Adrenal gland (tissue), 9 donors: ENCODE measurements at regions not wholly inside any gene's neighbourhood (a gene's known extent, or its start where the extent isn't known, plus 50 kb on each side); places are given as distances from the start of the nearest gene placed in this dataset.

Experiments used
- DNase-seq, 7 donors: peaks; one replicate each; pipeline ENCODE4 v3.0.0-alpha.2; 2019 to 2020
- H3K27ac ChIP-seq, 5 donors: fragments of 200-600 bp; sonication (generic) in 4 of 5; 1 replicate in 3 of 5; 2 replicates in 2 of 5; pipeline versions ENCODE4 v1.5.1 to v1.8.0; 2016 to 2020; ENCODE audit warnings: mild to moderate bottlenecking in 1 of 5
- H3K27me3 ChIP-seq: fragments of 200-600 bp; 2 replicates; pipeline ENCODE4 v1.8.0; 2021
- H3K36me3 ChIP-seq, 2 donors: fragments of 200-600 bp; replicated peaks in 1 of 2; 1 replicate in 1 of 2; 2 replicates in 1 of 2; pipeline versions ENCODE4 v1.5.1 to v1.8.0; 2018 to 2022
- H3K4me1 ChIP-seq, 2 donors: fragments of 200-600 bp; replicated peaks in 1 of 2; 1 replicate in 1 of 2; 2 replicates in 1 of 2; pipeline versions ENCODE4 v1.5.1 to v1.8.0; 2018 to 2021
- H3K4me3 ChIP-seq, 4 donors: fragments of 200-600 bp; sonication (generic) in 3 of 4; one replicate each; pipeline ENCODE4 v1.5.1; 2016 to 2018
- H3K9me3 ChIP-seq, 3 donors: fragments of 200-600 bp; sonication (generic) in 1 of 3; replicated peaks in 1 of 3; 1 replicate in 2 of 3; 2 replicates in 1 of 3; pipeline versions ENCODE4 v1.5.1 to v1.8.0; 2016 to 2021
- CTCF ChIP-seq, 6 experiments: fragments of 450-650 bp in 4 of 6; fragments of 200-600 bp in 2 of 6; sonication (generic) in 1 of 6; IDR thresholded peaks; 1 replicate in 5 of 6; 2 replicates in 1 of 6; pipeline versions ENCODE4 v1.5.1 to v1.8.0; 2016 to 2021; ENCODE audit warnings: antibody characterized with exemption in 6 of 6, mild to moderate bottlenecking in 2 of 6, moderate library complexity in 1 of 6
- POLR2A ChIP-seq, 2 donors: fragments of 450-650 bp; IDR thresholded peaks; one replicate each; pipeline ENCODE4 v1.6.1; 2017; ENCODE audit warnings: antibody characterized with exemption in 2 of 2, mild to moderate bottlenecking in 2 of 2, moderate library complexity in 1 of 2
- WGBS, 4 donors: extraction: QIAGEN DNeasy Blood & Tissue Kit in 2 of 4; methylation state at CpG; one replicate each; pipeline versions ENCODE4 v1.1.5 to v1.1.7; 2013 to 2017; 5-methylcytosine and 5-hydroxymethylcytosine counted together
- intact Hi-C, 2 donors: fragments of 100-400 bp; cut with DNase I; formaldehyde crosslinking; loops; one replicate each; pipeline versions ENCODE4 v1.14.1 to v1.15.0; 2022 to 2023
- donor health status: healthy with polysubstance abuse.
- donor health status: Bipolar disorder and iron deficiency.
- donor health status: DM: yes; HTN: yes; CAD: no.
- donor health status: DM: no; HTN: no; CAD: no.
- donor health status: DM: no; HTN: no; CAD: no.

DNA sequence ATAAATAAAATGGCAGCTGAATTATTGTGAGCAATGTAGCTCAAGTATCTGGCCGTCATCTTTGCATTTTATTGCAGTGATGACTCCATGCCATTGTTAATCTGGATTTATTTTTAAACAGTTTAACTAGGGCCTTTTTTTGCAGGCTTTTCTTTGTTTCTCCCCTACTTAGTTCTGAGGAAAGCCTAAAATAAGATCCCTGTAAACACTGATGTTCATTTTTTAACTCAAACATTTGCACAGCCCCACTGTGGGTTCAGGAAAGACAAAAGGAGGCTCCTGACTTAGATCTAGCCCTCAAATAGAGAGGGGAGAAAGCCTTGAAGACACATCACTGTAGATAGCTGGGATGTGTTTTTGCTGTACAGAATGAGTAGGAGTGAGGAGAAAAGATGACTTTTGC is 69.2 kb downstream of the PLEKHG1 start:
- intact Hi-C loops = no loop called here
- H3K36me3 ChIP-seq = no peaks in the 10 kb centered on the region
- peak overlapping the region in 2 of 5 donors; percentile 2 to 28 for H3K27ac ChIP-seq
- H3K27me3 ChIP-seq = no peaks in the 10 kb centered on the region
- no peaks in the 10 kb centered on the region for H3K9me3 ChIP-seq
- H3K4me1 ChIP-seq = peaks cover 12 to 17% of the 10 kb centered on the region in 2 donors
- 19 to 36% (median 25%) methylated on average over 1 of the region's 1 CpG for WGBS, 4 donors
- H3K4me3 ChIP-seq = no peak overlapping the region
- TF ChIP-seq POLR2A (IDR thresholded peaks at IDR 0.05) (no peak), CTCF (IDR thresholded peaks at IDR 0.05) (no peak)
- no peak for DNase-seq

DNA sequence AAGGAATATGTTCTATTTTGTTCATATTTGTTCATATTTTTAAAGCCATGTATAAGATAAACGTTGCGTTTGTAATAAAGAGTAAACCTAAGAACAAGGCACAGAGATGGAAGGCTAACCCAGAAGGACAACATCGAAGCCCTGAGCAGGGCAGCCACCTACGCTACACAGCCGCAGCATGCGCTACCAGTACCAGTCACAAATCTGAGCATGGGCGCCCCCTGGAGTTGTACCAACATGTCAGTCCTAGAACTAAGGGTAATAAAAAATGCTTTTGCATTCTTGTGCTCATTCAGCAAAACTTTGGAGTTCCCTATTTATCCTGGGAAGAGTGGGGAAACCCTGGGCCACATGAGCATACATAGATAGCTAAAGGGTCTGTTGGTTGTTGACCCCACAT is 70.6 kb downstream of the PLEKHG1 start:
- TF ChIP-seq CTCF (IDR thresholded peaks at IDR 0.05) = no peak
- no peak for TF ChIP-seq POLR2A (IDR thresholded peaks at IDR 0.05)
- DNase-seq = no peak
- Histone ChIP-seq H3K9me3 (no peaks in the 10 kb centered on the region), H3K4me3 (no peak overlapping the region), H3K27ac (no peak overlapping the region), H3K36me3 (no peaks in the 10 kb centered on the region), H3K4me1 (peaks cover 12 to 17% of the 10 kb centered on the region in 2 donors), H3K27me3 (no peaks in the 10 kb centered on the region)
- 92 to 98% (median 95%) methylated on average over 7 of the region's 7 CpGs for WGBS, 4 donors
- intact Hi-C loops = no loop called here

DNA sequence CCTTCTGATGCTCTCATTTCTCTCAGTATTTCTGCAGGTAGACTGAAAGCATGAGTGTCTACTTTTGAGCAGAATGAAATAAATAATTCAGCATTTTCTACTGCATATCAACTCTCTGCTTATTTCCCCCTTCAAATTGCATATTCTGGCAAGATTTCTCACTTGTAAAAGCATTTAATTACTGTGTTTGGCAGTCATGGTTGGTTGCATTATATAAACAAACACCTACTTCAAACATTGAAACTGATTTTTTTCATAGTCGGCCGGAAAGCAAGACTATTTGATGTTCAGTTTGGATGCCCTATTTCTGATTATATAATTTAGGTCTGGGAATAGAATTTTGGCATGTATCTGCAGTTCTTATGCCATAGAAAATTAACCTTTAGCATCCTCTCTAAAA is 73.1 kb downstream of the PLEKHG1 start:
- Histone ChIP-seq H3K4me1 (peaks cover 6 to 14% of the 10 kb centered on the region in 2 donors), H3K27me3 (no peaks in the 10 kb centered on the region), H3K4me3 (no peak overlapping the region), H3K27ac (no peak overlapping the region), H3K9me3 (no peaks in the 10 kb centered on the region), H3K36me3 (no peaks in the 10 kb centered on the region)
- TF ChIP-seq POLR2A (IDR thresholded peaks at IDR 0.05) = no peak
- 41 to 60% (median 50%) methylated on average over 2 of the region's 2 CpGs for WGBS, 4 donors
- intact Hi-C loops = no loop called here
- no peak for DNase-seq

- no peak overlapping the region for H3K27ac ChIP-seq
- no peak for DNase-seq
- peaks cover 2 to 4% of the 10 kb centered on the region in 2 donors for H3K4me1 ChIP-seq
- H3K9me3 ChIP-seq = no peaks in the 10 kb centered on the region
- intact Hi-C loops = no loop called here
- no peaks in the 10 kb centered on the region for H3K27me3 ChIP-seq
- TF ChIP-seq CTCF (IDR thresholded peaks at IDR 0.05) (no peak), POLR2A (IDR thresholded peaks at IDR 0.05) (no peak)
- H3K4me3 ChIP-seq = no peak overlapping the region
- 84 to 92% (median 88%) methylated on average over 9 of the region's 9 CpGs for WGBS, 4 donors
- no peaks in the 10 kb centered on the region for H3K36me3 ChIP-seq
Observed at GRCh38 chr6:150673720-150674346, 74.1 kb downstream of the PLEKHG1 start.

GRCh38 chr6:150676344-150676743 is 76.7 kb downstream of the PLEKHG1 start:
- no peak for TF ChIP-seq POLR2A (IDR thresholded peaks at IDR 0.05)
- TF ChIP-seq CTCF (IDR thresholded peaks at IDR 0.05) = no peak
- H3K36me3 ChIP-seq = no peaks in the 10 kb centered on the region

More at GRCh38 chr6:150676344-150676743, 76.7 kb downstream of the PLEKHG1 start:
- Histone ChIP-seq H3K27me3 (no peaks in the 10 kb centered on the region), H3K4me3 (no peak overlapping the region), H3K9me3 (no peaks in the 10 kb centered on the region), H3K27ac (no peak overlapping the region), H3K4me1 (no peaks in the 10 kb centered on the region)
- whole genome bisulfite sequencing, 4 donors = 62 to 70% (median 65%) methylated on average over 4 of the region's 4 CpGs
- intact Hi-C loops = no loop called here
- DNase-seq = no peak
